Keratinocyte (primary cell): ENCODE measurements at regions not wholly inside any gene's neighbourhood (a gene's known extent, or its start where the extent isn't known, plus 50 kb on each side); places are given as distances from the start of the nearest gene placed in this dataset.

ENCODE experiments used
- DNase-seq: peaks from one replicate; pipeline ENCODE4 v3.0.0-alpha.2; 2011; ENCODE audit warnings: low read depth, missing footprints, low spot score
- FAIRE-seq: peaks from 2 replicates; lab custom pipeline; 2011; peaks lifted over from hg19 to GRCh38; lab: Jason Lieb, UNC
- H2AFZ ChIP-seq: 2 replicates; pipeline ENCODE4 v1.6.0; 2012; ENCODE audit warnings: low read length, control low read depth, inconsistent platforms; ENCODE audit not compliant: control insufficient read depth
- H3K27ac ChIP-seq: 2 replicates; pipeline ENCODE4 v1.5.1; 2011; ENCODE audit warnings: low read length; ENCODE audit not compliant: control insufficient read depth, insufficient read depth
- H3K27me3 ChIP-seq: 3 replicates; pipeline ENCODE4 v1.6.0; 2011; ENCODE audit warnings: low read length; ENCODE audit not compliant: control insufficient read depth, insufficient read depth; ENCODE audit errors: extremely low read depth
- H3K36me3 ChIP-seq, 2 experiments: 2 replicates in 1 of 2; 3 replicates in 1 of 2; pipeline ENCODE4 v1.5.1; 2011; ENCODE audit warnings: low read length in 2 of 2, mild to moderate bottlenecking in 1 of 2; ENCODE audit not compliant: control insufficient read depth in 2 of 2, insufficient read depth in 2 of 2; ENCODE audit errors: extremely low read depth in 1 of 2
- H3K4me1 ChIP-seq: 3 replicates; pipeline ENCODE4 v1.5.1; 2011; ENCODE audit warnings: low read length; ENCODE audit not compliant: control insufficient read depth, insufficient read depth; ENCODE audit errors: extremely low read depth
- H3K4me2 ChIP-seq: 3 replicates; pipeline ENCODE4 v1.6.0; 2011; ENCODE audit warnings: low read depth, low read length; ENCODE audit not compliant: control insufficient read depth, insufficient read depth; ENCODE audit errors: extremely low read depth
- H3K4me3 ChIP-seq, 3 experiments: fragments of 200-600 bp in 1 of 3; sonication (generic) in 1 of 3; 2 replicates in 2 of 3; 3 replicates in 1 of 3; pipeline ENCODE4 v1.5.1; 2011 to 2016; ENCODE audit warnings: low read length in 3 of 3, mild to moderate bottlenecking in 3 of 3, control low read depth in 2 of 3, inconsistent platforms in 1 of 3, low read depth in 1 of 3, mixed read lengths in 1 of 3, mixed run types in 1 of 3, moderate library complexity in 1 of 3; ENCODE audit not compliant: control insufficient read depth in 2 of 3, insufficient read depth in 2 of 3; ENCODE audit errors: extremely low read depth in 1 of 3
- H3K79me2 ChIP-seq: 2 replicates; pipeline ENCODE4 v1.6.0; 2012; ENCODE audit warnings: low read length; ENCODE audit not compliant: control insufficient read depth, insufficient read depth
- H3K9ac ChIP-seq: 3 replicates; pipeline ENCODE4 v1.6.0; 2011; ENCODE audit warnings: low read length; ENCODE audit not compliant: control insufficient read depth, insufficient read depth; ENCODE audit errors: extremely low read depth
- H3K9me1 ChIP-seq: 3 replicates; pipeline ENCODE4 v1.6.0; 2011; ENCODE audit warnings: low read length; ENCODE audit not compliant: control insufficient read depth, insufficient read depth; ENCODE audit errors: extremely low read depth
- H3K9me3 ChIP-seq: 2 replicates; pipeline ENCODE4 v1.5.1; 2012; ENCODE audit warnings: low read depth, low read length; ENCODE audit not compliant: control insufficient read depth
- H4K20me1 ChIP-seq: 3 replicates; pipeline ENCODE4 v1.6.0; 2011; ENCODE audit warnings: low read length; ENCODE audit not compliant: control insufficient read depth, insufficient read depth; ENCODE audit errors: extremely low read depth
- CTCF ChIP-seq, 3 experiments: IDR thresholded peaks in 1 of 3; conservative IDR thresholded peaks in 1 of 3; optimal IDR thresholded peaks in 1 of 3; 2 replicates in 2 of 3; 3 replicates in 1 of 3; pipeline versions ENCODE3 to v1.5.1; 2011; ENCODE audit warnings: low read length in 3 of 3, mild to moderate bottlenecking in 3 of 3, moderate library complexity in 2 of 3, control low read depth in 1 of 3, inconsistent platforms in 1 of 3; ENCODE audit not compliant: insufficient read depth in 2 of 3; ENCODE audit errors: extremely low read depth in 1 of 3
- EZH2 ChIP-seq: IDR thresholded peaks from one replicate; pipeline ENCODE4 v1.6.1; 2012; ENCODE audit warnings: inconsistent platforms, mild to moderate bottlenecking, low read length, moderate library complexity
- dilution Hi-C: fragments of 300-500 bp; cut with MboI; formaldehyde crosslinking; loops from one replicate; pipeline ENCODE4 v1.7.0; 2020; ENCODE audit warnings: low sequenced_read_pairs; ENCODE audit not compliant: extremely low pct_ligation_motif_present

- dilution Hi-C loops: no loop called here
- H3K4me3 ChIP-seq: no peak overlapping the region
- H3K9me1 ChIP-seq: no peaks in the 10 kb centered on the region
- H3K79me2 ChIP-seq: no peaks in the 10 kb centered on the region
- H3K9ac ChIP-seq: no peak overlapping the region
- H3K4me2 ChIP-seq: no peak overlapping the region
- H3K27ac ChIP-seq: no peak overlapping the region
- TF ChIP-seq CTCF (optimal IDR thresholded peaks at IDR 0.05 in 1 of 3, IDR thresholded peaks at IDR 0.05 in 1 of 3, conservative IDR thresholded peaks at IDR 0.05 in 1 of 3; ENCODE audit: extremely low read depth in 1 of 3, insufficient read depth in 2 of 3, low read length in 3 of 3) (peak; percentile 59 to 75 (median 65)), EZH2 (no peak)
- DNase-seq (no peak), FAIRE-seq (peak; percentile 23)
- no peaks in the 10 kb centered on the region for H4K20me1 ChIP-seq
- H2AFZ ChIP-seq: no peak overlapping the region
- H3K27me3 ChIP-seq: peaks cover 5% of the 10 kb centered on the region
- no peaks in the 10 kb centered on the region for H3K9me3 ChIP-seq
- no peaks in the 10 kb centered on the region for H3K36me3 ChIP-seq
- H3K4me1 ChIP-seq: no peaks in the 10 kb centered on the region
These were observed 67.3 kb upstream of the UPP2 start for GRCh38 chr2:158034198-158034866.

GRCh38 chr2:158031371-158031770 is 70.3 kb upstream of the UPP2 start:
- dilution Hi-C loops: no loop called here
- no peak for FAIRE-seq

More at GRCh38 chr2:158031371-158031770, 70.3 kb upstream of the UPP2 start:
- H3K9me1 ChIP-seq: no peaks in the 10 kb centered on the region
- no peak overlapping the region for H2AFZ ChIP-seq
- no peaks in the 10 kb centered on the region for H4K20me1 ChIP-seq
- H3K27ac ChIP-seq: no peak overlapping the region
- no peaks in the 10 kb centered on the region for H3K79me2 ChIP-seq
- H3K4me1 ChIP-seq: no peaks in the 10 kb centered on the region
- DNase-seq: no peak
- no peaks in the 10 kb centered on the region for H3K36me3 ChIP-seq
- H3K4me3 ChIP-seq: no peak overlapping the region
- TF ChIP-seq EZH2: no peak
- TF ChIP-seq CTCF (optimal IDR thresholded peaks at IDR 0.05 in 1 of 3, IDR thresholded peaks at IDR 0.05 in 1 of 3, conservative IDR thresholded peaks at IDR 0.05 in 1 of 3; ENCODE audit: extremely low read depth in 1 of 3, insufficient read depth in 2 of 3, low read length in 3 of 3): no peak
- H3K4me2 ChIP-seq: no peak overlapping the region
- H3K9ac ChIP-seq: no peak overlapping the region
- H3K9me3 ChIP-seq: no peaks in the 10 kb centered on the region
- H3K27me3 ChIP-seq: peaks cover 5% of the 10 kb centered on the region
